Left lobe of liver (tissue), 2 donors: ENCODE measurements at regions not wholly inside any gene's neighbourhood (a gene's known extent, or its start where the extent isn't known, plus 50 kb on each side); places are given as distances from the start of the nearest gene placed in this dataset.

Source experiments
- ATAC-seq: fragments of 200-7000 bp; cut with Tn5 transposase; one replicate; pipeline ENCODE4 v1.9.1; 2020; ENCODE audit warnings: mild to moderate bottlenecking, moderate library complexity
- DNase-seq: peaks from one replicate; pipeline ENCODE4 v3.0.0-alpha.2; 2020; ENCODE audit warnings: low spot score
- donor health status: DM: no; HTN: no; CAD: no; lungs with moderate emphysema.
- donor health status: DM: no; HTN: yes; CAD: no.

DNA sequence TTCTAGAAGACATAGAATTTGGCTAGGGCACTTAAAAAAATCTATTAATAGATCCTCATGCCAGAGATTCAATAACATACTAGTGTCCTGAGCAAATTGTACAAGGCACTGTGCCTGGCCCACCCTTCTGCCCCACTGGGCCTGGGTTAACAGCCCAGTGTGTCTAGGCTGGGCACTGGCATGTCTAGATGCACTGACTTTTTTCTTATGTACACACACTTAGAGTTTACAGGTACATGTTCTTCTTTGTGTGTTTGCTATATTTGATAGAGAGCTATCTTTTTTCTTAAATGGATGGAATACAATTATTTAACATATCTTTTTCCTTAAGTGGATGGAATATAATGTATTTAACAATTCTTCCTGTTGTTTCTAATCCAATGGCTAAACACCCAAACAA, 241.5 kb downstream of the AUH start:
- no peak for ATAC-seq
- DNase-seq = no peak

DNA sequence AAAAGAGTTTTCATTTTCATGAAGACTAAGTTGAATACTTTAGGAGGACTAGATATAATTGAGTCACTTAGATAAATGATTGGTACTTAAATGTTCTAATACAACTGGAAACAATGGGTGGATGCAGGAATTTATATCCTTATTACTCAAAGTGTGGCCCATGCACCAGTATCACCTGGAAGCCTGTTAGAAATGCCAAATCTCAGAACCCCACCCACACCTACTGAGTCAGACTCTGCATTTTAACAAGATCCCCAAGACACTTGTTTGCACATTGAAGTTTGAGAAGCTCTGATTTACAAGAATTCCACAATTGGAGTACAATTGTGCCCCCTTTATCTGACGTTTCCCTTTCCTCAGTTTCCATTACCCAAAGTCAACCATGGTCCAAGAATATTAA, 239.0 kb downstream of the AUH start:
- ATAC-seq = no peak
- DNase-seq = no peak

DNA sequence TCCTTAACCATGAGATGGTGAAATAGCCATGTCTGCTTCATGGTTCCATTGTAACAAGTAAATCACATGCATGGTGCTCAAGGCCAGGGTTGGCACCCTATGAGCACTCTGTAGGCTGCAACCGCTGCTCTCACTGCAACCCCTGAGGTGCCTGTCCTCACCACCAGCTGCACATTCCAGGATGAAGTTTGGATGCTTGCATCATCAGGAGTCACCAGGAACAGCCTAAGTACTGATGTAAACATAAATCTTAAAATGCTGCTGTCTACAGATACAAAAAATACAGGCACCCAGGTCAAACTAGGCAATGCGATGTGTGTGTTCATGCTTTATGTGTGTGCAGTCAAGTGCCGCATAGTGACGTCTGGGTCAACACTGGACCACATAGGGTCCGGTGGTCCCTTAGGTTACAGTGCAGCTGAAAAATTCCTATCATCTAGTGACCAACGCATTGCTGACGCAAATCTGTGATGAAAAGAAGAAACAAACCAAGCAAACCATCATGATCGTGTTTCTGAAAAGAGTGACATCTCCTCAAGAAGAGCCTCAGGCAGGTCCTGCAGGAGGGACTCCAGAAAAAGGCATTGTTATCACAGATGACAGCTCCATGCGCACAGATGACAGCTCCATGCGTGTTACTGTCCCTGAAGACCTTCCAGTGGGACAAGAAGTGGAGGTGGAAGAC, 234.8 kb downstream of the AUH start:
- DNase-seq = no peak

DNA sequence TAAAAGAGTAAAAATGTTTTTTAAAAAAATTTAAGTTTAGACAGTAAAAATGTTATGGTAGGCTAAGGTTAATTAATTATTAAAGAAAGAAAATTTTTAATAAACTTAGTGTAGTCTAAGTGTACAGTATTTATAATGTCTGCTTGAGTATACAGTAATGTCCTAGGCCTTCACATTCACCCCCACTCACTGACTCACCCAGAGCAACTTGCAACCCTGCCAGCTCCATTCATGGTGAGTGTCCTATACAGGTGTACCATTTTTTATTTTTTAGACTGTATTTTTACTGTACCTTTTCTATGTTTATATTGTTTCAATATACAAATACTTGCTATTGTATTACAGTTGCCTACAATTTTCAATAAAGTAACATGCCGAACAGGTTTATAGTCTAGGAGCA, 234.1 kb downstream of the AUH start:
- ATAC-seq = no peak
- DNase-seq = no peak

More for the DNA sequence above, 234.8 kb downstream of the AUH start:
- ATAC-seq = no peak

DNA sequence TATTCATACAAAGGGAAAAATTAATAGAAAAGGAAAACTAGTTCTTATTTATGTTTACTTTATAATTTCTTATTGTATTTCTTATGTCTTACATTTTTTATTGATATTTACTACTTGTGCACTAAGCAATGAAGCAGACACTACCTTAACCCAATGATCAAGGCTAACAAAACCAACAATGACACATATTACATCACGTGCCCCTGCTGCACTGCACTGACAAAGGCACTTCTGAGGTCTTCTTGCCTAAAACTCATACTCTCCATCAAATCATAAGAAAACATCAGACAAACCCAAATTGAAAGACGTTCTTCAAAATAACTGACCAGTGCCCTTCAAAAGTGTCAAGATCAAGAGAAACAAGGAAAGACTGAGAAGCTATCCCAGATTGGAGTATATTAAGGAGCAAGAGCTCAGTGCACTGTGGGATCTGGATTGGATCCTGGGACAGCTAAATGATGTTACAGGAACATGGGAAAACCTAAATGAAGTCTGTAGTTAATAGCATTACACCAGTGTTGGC, 230.9 kb downstream of the AUH start:
- DNase-seq = no peak
- no peak for ATAC-seq

DNA sequence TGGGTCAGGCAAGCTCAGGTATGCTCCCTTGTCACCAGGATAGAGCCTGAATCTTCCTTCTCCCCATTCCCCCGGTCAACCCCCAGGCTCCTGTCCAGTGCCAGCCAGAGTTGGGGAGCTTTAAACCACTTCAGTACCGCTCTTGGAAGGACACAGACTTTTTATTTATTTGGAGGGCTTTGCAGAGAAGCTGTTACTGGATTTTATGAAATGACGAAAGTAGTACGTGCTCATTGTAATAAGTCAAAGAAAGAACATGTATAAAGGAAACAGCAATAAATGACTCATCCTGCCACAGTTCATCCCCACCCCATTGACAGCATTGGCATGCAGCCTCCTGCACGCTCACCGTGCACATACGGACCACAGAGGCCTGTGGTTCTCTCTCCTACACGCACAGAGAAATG, 230.3 kb downstream of the AUH start:
- ATAC-seq (no peak), DNase-seq (no peak)

DNA sequence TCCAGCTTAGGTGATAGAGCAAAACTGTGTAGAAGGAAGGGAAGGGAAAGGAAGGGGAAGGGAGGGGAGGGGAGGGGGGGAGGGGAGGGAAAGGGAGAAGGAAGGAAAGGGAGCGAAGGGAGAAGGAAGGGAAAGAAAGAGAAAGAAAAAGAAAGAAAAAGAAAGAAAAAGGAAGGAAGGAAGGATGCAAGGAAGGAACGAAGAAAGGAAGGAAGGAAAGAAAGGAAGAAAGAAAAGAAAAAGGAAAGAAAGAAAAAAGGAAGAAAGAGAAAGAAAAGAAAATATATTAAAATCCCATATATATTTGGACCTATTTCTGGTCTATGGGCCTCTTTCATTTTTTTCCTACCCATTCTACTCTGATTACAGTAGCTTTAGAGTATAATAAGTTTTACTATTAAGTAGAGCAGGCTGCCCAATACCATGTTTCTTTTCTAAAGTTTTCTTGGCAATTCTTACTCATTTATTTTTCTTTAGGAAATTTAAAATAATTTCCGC, 229.1 kb downstream of the AUH start:
- DNase-seq (no peak), ATAC-seq (no peak)

DNA sequence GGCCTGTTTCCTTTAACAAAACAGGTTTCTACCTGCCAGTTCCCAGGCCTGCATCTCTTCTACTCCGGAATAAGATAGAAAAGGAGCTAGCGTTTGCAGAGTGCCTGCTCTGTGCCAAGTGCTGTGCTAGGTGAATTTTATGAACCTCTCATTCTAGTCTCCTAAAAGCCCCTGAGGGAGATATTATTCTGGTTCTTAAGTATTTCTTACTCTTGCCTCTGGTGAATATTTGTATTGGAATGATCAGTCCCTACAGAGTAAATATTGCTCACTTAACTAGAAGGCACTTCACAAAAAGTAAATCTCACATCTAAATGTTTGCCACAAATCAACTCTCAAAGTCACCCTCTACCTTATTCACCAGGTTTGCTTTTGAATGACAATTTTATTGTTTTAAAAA, 227.1 kb downstream of the AUH start:
- DNase-seq = no peak
- ATAC-seq = no peak

DNA sequence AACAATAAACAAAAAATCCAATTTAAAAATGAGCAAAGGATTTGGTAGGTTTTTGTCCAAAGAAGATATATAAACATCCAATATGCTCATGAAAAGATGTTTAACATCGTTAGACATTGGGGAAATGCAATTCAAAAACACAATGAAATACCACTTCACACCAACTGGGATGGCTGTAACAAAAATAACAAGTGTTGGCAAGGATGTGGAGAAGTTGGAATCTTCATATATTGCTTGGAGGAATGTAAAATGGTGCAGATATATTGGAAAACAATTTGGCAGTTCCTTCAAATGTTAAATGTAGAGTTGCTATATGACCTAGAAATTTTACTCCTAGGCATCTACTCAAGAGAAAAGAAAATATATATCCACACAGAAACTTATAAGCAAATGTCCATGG, 224.3 kb downstream of the AUH start:
- ATAC-seq (no peak), DNase-seq (no peak)

DNA sequence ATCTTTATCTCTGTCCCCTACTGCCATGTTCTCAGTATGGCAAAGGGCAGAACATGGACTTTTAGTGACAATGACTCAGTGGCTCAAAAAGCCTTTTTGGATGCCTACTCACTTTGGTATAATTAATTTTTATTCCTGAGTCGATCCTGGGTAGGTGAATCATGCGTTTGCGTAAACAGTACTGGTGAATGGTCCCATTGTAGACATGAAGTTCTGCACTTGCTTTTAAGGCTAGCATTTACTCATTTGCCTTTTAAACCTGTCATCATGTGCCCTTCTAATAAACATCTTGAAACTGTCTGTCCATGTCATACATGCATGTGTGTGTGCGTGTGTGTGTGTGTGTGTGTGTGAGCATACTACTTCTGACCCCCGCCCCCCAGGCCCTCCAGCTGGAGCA, 223.0 kb downstream of the AUH start:
- ATAC-seq (no peak), DNase-seq (no peak)

DNA sequence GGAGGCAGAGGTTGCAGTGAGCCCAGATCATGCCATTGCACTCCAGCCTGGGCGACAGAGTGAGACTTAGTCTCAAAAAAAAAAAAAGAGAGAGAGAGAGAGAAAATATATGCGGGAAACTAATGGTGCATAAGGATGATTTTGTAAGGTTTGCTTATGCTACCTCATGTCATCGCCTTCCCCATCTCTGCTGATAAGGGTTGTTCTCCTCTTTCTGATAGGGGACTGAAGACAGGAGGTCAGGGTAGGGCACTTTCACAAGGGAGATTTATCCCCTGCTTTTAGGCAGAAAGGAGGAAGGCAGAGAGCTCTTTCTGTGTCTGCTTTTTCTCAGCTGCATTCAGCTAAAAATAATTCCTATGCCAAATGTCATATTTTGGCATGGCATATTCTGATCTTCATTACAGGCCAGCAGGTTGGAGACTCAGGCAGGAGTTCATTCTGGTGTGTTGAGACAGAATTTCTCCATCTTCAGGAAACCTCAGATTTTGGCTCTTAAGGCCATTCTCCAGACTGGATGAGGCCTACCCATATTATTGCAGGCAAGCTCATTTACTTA, 220.2 kb downstream of the AUH start:
- ATAC-seq (no peak), DNase-seq (no peak)

DNA sequence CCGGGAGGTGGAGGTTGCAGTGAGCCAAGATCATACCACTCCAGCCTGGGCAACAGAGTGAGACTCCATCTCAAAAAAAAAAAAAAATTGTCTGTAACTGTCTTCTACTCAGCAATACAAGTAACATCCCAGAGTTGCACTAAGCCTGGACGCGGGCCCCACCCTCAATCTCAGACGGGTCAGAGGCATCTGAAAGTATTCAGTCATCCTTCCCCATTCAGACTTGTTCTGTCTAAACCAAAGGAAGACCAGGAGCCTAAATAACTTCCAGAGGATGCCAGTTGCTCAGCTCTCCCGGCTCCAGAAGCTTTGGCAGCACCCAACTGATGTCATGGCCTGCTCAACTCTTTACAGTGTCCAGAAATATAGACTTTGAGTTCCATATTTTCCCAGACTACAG, 218.6 kb downstream of the AUH start:
- DNase-seq (no peak), ATAC-seq (no peak)

DNA sequence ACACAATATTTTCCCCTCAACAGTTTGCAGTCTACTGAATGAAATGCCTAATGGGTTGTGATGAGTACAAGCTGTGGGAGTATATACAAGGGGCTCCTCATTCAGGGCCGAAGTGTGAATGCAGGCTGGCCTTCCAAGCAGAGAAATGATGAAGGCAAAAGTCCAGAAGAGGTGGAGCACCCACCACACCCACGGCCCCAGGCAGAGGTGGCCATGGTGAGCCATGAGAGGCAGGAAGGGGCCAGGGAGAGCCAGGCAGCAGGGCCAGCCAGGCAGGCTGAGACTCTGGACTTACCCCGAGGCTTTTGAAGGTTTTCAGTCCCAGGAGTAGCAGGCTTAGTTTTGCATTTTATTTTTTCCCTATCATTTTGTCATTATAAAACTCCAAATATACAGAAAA, 218.1 kb downstream of the AUH start:
- ATAC-seq (no peak), DNase-seq (no peak)

DNA sequence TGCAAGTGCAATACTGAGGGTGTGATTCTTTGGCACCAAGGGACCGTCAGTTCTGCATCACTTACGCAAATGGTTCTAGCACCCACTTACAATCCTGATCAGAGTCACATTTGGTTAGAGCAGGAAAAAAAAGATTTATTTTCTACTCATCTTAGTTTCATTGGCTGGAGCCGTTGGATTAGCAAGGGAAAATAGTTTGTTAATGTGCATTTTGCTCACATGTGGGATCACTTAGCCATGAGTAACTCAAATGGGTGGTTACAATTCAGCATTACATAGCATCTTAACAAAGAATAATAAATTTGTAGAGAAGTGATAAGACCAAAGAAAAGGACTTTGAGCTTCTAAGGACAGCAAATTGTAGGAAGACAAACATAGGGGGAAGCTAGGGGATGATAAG, 216.9 kb downstream of the AUH start:
- DNase-seq = no peak
- ATAC-seq = no peak

DNA sequence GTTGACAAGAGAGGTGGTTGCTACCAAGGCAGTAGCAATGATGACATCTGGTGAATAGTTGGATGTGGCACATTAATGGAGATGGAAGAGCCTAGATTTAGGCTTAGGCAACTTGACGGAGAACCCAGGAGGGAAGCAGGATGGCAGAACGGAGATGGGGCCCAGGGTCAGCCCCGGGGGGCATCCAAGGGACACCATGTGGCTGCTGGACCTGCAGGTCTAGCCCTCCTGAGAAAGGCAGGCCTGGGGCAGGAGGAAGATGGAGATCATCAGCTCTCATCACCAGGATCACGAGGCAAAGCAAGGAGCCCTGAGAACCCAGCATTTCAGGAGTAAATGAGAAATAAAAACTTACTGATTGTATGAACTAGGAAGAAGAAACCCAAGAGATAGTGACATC, 216.2 kb downstream of the AUH start:
- no peak for DNase-seq
- no peak for ATAC-seq

DNA sequence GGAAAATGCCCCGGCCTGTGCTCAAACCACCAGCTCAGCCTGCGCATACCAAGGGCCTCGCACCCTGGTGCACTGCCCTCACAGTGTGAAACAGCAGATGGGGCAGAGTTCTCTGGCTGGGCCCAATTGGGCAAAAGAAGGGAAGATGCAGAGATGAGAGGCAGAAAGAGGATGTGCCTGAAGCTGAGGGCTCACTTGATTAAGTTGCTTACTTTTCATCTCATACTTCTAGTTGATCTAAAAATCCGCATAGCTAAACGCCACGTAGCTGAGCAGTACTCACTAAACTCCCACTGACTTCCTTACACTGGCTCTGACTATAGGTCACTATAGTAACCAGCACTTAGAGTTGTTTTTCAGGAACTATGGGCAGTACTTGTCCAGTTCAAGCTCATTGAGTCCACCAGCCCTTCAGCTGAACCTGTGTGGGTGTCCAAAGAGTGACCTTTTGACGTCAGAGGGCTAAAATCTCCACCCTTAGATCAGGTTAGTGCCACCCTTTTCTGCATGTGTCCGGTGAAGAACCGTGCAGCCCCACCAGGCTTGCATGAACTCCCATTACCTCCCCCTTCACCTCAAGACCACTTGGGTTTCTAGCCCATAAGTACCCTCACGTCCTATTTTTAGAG, 215.2 kb downstream of the AUH start:
- ATAC-seq (no peak), DNase-seq (no peak)

DNA sequence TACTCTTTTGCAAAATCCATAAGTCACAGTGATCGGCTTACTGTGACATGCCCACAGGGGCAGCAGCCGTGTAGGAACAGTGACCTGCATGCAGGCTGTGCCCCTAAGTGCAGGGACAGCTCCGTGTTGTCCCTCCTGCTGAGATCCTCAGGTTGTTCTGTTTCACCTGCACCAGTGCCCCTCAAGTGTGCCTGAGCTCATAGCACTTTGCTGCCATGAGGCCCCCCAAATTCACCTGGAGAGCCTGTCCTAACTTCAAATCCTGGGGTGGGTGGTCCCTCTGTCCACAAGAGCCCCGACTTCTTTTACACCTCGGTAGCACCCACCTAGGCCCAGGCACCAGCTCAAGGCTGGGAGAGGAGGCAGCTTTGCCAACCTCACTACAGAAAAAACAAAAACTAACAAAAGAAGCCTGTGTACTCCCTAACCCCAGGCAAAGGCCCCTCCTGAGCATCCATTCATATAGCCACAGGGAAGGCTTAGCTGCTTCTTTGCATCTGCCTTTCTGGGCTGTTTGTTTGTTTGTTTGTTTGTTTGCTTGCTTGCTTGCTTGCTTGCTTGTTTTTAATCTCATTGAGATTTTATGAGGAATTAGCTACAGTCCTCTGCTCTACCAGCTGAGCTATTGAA, 214.5 kb downstream of the AUH start:
- no peak for DNase-seq
- ATAC-seq = no peak

DNA sequence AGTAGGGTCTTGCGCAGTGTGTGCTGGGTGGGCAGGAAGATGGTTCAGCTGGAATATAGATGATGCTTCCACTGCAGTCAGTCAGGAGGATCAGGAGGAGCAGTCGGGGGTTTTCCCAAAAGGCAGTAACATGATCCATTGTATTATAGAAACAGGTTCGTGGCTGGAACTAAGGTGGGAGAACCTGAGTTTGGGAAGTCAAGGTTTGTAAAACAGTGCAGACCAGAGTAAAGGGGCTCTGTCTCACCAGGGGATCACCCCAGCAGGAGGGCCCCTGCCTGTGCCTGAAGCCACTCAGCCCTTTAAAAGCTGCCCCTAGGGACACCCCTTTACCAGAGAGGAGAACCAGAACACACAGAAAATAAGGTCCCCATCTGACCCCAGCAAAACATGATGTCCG, 213.4 kb downstream of the AUH start:
- ATAC-seq = no peak
- DNase-seq = no peak

DNA sequence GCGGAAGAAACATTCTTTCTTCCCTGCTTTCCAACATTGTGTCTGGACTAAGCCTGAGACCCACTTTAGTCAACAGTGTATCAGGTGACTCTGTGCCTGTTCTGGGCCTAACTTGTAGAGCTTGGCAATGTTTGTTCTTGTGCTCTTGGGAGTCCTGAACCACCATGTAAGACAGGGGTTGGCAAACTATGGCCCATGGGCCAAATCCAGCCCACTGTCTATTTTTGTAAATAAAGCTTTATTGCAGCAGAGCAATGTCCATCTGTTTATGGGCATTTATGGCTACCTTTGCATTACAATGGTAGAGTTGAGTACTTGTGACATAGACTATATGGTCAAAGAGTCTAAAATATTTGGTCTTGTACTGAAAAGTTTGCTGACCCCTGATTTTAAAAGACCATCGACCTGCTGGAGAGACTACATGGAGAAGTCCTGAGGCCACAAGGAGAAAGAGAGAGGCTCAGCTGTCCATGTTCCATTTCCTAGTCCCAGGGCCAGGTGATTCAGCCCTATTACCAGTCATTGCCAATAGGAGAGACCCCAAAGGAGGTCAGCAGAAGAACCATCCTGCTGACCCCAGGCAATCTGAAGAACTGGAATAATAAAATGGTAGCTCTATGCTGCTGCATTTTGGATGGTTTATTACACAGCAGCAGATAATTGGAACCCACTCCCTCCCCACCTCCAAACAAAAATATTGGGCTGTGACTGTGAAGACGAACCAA, 211.3 kb downstream of the AUH start:
- DNase-seq = no peak
- no peak for ATAC-seq

DNA sequence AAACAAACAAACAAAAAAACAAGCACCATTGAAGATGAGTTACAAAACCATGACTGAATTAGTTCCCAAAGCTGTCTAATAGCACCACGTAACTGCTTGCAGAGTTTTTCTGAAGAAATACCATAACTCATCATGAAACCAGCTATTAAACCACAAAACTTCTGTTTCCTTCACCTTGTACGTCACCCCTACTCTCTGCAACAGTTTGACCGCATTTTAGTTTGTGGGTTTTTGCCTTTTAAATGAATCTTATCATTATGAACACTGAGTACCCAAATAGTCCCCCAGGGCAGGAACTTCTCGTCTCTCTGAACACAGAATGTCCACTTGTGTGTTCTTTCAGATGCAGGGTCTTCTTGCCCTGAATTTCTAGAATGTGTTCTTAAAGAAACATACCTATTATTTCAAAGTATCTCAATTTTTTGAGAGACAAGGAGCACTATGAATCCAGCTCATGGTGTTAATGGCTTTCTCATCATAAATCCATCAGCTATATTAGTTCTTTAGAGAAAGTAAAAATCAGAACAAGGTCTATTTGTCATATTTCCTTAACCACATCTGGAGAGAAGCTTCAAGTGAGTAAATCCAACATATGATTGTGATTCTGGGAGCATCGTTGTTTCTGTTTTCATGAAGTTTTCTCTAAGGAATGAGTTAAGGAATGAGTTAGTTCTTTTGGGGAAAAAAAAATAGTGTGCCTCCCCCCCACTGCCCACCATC, 210.6 kb downstream of the AUH start:
- no peak for ATAC-seq

DNA sequence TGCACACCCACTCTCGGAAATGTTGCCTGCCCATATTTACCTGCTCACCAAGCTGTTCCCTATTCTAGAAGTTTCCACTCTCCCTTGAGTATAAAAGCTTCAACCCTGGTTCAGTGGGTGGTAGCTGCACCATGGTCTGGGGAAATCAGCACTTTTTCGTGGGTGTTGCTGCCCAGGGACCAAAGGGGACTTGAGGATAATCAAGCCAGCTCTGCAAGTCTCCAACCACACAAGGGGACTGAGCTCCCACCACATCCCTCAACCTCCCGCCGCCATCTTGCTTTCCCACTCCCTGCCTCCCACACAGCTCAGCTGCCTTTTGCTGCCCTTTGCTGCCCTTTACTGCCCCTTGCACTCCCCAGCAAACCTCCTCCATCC, 210.0 kb downstream of the AUH start:
- DNase-seq (no peak), ATAC-seq (no peak)

More for the DNA sequence above, 210.6 kb downstream of the AUH start:
- no peak for DNase-seq
